Testis (tissue), 2 donors: ENCODE measurements at regions not wholly inside any gene's neighbourhood (a gene's known extent, or its start where the extent isn't known, plus 50 kb on each side); places are given as distances from the start of the nearest gene placed in this dataset.
"Not testable (repeated sequence)": the region's sequence is repeated elsewhere in the genome, so short reads cannot be mapped to it uniquely, and the experiment has no call there.

Experiments used
- DNase-seq: peaks from one replicate; pipeline ENCODE4 v3.0.0-alpha.2; 2019
- H3K27ac ChIP-seq, 2 donors: fragments of 200-600 bp; sonication (generic); one replicate each; pipeline ENCODE4 v1.5.1; 2019
- H3K27me3 ChIP-seq: fragments of 200-600 bp; sonication (generic); one replicate; pipeline ENCODE4 v1.5.1; 2019
- H3K36me3 ChIP-seq: fragments of 200-600 bp; sonication (generic); one replicate; pipeline ENCODE4 v1.5.1; 2017; ENCODE audit warnings: low read depth; ENCODE audit errors: missing control alignments
- H3K4me1 ChIP-seq: fragments of 200-600 bp; sonication (generic); one replicate; pipeline ENCODE4 v1.5.1; 2019
- H3K4me3 ChIP-seq, 2 donors: fragments of 200-600 bp; sonication (generic); one replicate each; pipeline ENCODE4 v1.5.1; 2017 to 2019
- H3K9me3 ChIP-seq: fragments of 200-600 bp; sonication (generic); one replicate; pipeline ENCODE4 v1.5.1; 2017
- POLR2A ChIP-seq: fragments of 450-650 bp; IDR thresholded peaks from one replicate; pipeline ENCODE4 v1.6.1; 2017; ENCODE audit warnings: antibody characterized with exemption, mild to moderate bottlenecking, moderate library complexity
- WGBS, 2 donors: methylation state at CpG; one replicate each; pipeline ENCODE4 v1.1.5; 2018; 5-methylcytosine and 5-hydroxymethylcytosine counted together
- intact Hi-C: fragments of 100-400 bp; cut with DNase I; formaldehyde crosslinking; loops from one replicate; pipeline ENCODE4 v1.15.1; 2023; ENCODE audit warnings: low total_unique reads
- TF ChIP-seq, protein P1 (sequence below), 3 experiments: fragments of 450-650 bp in 2 of 3; fragments of 200-600 bp in 1 of 3; sonication (generic) in 1 of 3; IDR thresholded peaks; one replicate each; pipeline ENCODE4 v1.5.1; 2016 to 2019; ENCODE audit warnings: antibody characterized with exemption in 3 of 3, mild to moderate bottlenecking in 2 of 3, moderate library complexity in 1 of 3

- no peak for TF ChIP-seq POLR2A
- TF ChIP-seq, protein P1, sequence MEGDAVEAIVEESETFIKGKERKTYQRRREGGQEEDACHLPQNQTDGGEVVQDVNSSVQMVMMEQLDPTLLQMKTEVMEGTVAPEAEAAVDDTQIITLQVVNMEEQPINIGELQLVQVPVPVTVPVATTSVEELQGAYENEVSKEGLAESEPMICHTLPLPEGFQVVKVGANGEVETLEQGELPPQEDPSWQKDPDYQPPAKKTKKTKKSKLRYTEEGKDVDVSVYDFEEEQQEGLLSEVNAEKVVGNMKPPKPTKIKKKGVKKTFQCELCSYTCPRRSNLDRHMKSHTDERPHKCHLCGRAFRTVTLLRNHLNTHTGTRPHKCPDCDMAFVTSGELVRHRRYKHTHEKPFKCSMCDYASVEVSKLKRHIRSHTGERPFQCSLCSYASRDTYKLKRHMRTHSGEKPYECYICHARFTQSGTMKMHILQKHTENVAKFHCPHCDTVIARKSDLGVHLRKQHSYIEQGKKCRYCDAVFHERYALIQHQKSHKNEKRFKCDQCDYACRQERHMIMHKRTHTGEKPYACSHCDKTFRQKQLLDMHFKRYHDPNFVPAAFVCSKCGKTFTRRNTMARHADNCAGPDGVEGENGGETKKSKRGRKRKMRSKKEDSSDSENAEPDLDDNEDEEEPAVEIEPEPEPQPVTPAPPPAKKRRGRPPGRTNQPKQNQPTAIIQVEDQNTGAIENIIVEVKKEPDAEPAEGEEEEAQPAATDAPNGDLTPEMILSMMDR (IDR thresholded peaks at IDR 0.05), result no peak
- WGBS, 2 donors, result 96% methylated on average over 9 of the region's 9 CpGs
These were observed 162.5 kb downstream of the REEP3 start for GRCh38 chr10:63683686-63684085.

GRCh38 chr10:63684257-63684936 lies 163.2 kb downstream of the REEP3 start:
- intact Hi-C loops, result no loop called here

More at GRCh38 chr10:63683686-63684085, 162.5 kb downstream of the REEP3 start:
- peaks cover 11% of the 10 kb centered on the region for H3K4me1 ChIP-seq
- H3K9me3 ChIP-seq, result no peaks in the 10 kb centered on the region
- H3K36me3 ChIP-seq, result no peaks in the 10 kb centered on the region
- DNase-seq, result no peak
- intact Hi-C loops, result no loop called here
- H3K4me3 ChIP-seq, result no peak overlapping the region
- no peaks in the 10 kb centered on the region for H3K27me3 ChIP-seq
- no peak overlapping the region for H3K27ac ChIP-seq

DNA sequence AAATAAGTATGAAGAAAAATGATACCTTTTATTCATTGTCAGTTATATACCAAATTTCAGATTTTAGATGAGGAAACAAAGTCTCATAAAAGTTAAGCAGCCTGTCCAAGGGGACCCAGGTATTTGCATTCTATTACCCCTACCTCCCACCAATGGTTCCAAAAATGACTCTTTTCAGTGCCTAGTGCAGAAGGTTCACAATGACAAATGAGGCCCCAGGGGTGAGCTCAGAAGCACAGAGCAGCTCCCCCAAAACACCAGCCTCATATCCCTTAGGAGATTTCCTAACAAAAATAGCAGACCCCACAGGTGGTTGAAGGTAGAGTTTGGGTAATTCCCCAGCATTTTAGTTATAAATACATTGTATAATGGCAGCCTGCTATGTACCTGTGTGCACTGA lies 168.6 kb downstream of the REEP3 start:
- DNase-seq, result no peak
- Histone ChIP-seq H3K9me3 (no peaks in the 10 kb centered on the region), H3K4me3 (no peak overlapping the region), H3K4me1 (no peaks in the 10 kb centered on the region), H3K36me3 (no peaks in the 10 kb centered on the region), H3K27ac (no peak overlapping the region), H3K27me3 (no peaks in the 10 kb centered on the region)
- intact Hi-C loops, result no loop called here
- TF ChIP-seq, protein P1 (IDR thresholded peaks at IDR 0.05), result no peak
- no peak for TF ChIP-seq POLR2A

More at GRCh38 chr10:63684257-63684936, 163.2 kb downstream of the REEP3 start:
- Histone ChIP-seq H3K9me3 (no peaks in the 10 kb centered on the region), H3K27ac (no peak overlapping the region), H3K4me1 (peaks cover 11% of the 10 kb centered on the region), H3K27me3 (no peaks in the 10 kb centered on the region), H3K36me3 (no peaks in the 10 kb centered on the region), H3K4me3 (no peak overlapping the region)
- DNase-seq, result no peak
- WGBS, 2 donors, result 87 to 93% methylated on average over 6 of the region's 6 CpGs
- no peak for TF ChIP-seq POLR2A
- TF ChIP-seq, protein P1 (IDR thresholded peaks at IDR 0.05), result no peak

DNA sequence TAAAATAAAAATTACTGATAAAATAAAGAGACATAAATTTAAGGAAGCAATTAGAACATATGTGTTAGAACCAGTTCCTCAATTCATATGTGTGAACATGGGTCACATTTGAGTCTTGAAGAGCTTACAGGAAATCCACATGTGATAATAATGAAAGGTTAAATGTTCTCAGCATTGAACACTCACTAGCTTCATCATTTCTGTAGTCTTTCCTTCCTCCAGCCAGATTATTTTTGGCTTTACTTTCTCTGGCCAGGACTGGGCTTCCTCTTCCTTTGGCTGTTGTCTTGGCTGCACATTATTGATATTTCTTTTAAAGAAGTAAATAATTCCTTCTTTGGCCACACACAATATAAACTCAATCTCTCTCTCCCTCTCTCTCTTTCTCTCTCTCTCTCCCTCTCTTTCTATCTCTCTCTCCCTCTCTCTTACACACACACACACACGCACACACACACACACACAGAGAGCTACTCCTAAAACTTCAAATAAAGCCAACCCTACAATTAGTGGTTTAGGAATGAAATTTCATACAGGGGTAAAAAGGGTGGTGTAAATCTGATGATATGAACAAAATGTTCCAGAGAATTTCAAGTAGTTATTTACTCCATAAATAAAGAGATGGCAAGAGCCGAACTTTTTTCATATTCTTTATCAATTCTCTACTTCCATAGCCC lies 171.2 kb downstream of the REEP3 start:
- peak overlapping the region in 1 of 2 donors; percentile 9 for H3K27ac ChIP-seq
- H3K9me3 ChIP-seq, result no peaks in the 10 kb centered on the region

DNA sequence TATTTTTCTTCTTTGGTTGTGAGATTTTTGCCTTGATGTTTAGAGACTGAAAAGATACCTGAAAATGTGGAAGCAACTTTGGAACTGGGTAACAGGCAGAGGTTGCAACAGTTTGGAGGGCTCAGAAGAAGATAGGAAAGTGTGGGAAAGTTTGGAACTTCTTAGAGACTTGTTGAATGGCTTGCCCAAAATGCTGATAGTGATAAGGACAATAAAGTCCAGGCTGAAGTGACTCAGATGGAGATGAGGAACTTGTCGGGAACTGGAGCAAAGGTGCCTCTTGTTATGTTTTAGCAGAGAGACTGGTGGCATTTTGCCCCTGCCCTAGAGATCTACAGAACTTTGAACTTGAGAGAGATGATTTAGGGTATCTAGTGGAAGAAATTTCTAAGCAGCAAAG lies 171.8 kb downstream of the REEP3 start:
- H3K4me1 ChIP-seq, DNase-seq, H3K9me3 ChIP-seq, H3K4me3 ChIP-seq, H3K36me3 ChIP-seq, H3K27me3 ChIP-seq, intact Hi-C loops: not testable (repeated sequence)
- peak overlapping the region in 1 of 2 donors; percentile 9 for H3K27ac ChIP-seq
- 35 to 55% methylated on average over 1 of the region's 1 CpG for WGBS, 2 donors

More for the DNA sequence above, 171.2 kb downstream of the REEP3 start:
- WGBS, 2 donors, result 57 to 58% methylated on average over 2 of the region's 2 CpGs
- Histone ChIP-seq H3K4me1 (no peaks in the 10 kb centered on the region), H3K27me3 (no peaks in the 10 kb centered on the region), H3K4me3 (no peak overlapping the region), H3K36me3 (no peaks in the 10 kb centered on the region)
- DNase-seq, result no peak
- intact Hi-C loops, result no loop called here
- TF ChIP-seq POLR2A, result no peak
- TF ChIP-seq, protein P1 (IDR thresholded peaks at IDR 0.05), result peak in 1 of 3 experiments; percentile 58
